PFSK-1 (cell line): ENCODE measurements at regions not wholly inside any gene's neighbourhood (a gene's known extent, or its start where the extent isn't known, plus 50 kb on each side); places are given as distances from the start of the nearest gene placed in this dataset.

ENCODE experiments used
- FOXP2 ChIP-seq: optimal IDR thresholded peaks from 2 replicates; pipeline ENCODE3; 2011; ENCODE audit warnings: borderline replicate concordance, control low read depth, inconsistent platforms; ENCODE audit not compliant: insufficient read depth; ENCODE audit errors: extremely low read length, extremely low read depth
- POLR2AphosphoS5 ChIP-seq: IDR thresholded peaks from 2 replicates; pipeline ENCODE4 v1.6.1; 2012; ENCODE audit warnings: low read depth, mild to moderate bottlenecking, control low read depth, low read length, moderate library complexity
- SIN3A ChIP-seq: IDR thresholded peaks from 2 replicates; pipeline ENCODE4 v1.6.1; 2012; ENCODE audit warnings: mild to moderate bottlenecking, low read length, moderate library complexity, borderline replicate concordance; ENCODE audit not compliant: insufficient read depth
- TAF1 ChIP-seq: IDR thresholded peaks from 2 replicates; pipeline ENCODE4 v1.6.1; 2012; ENCODE audit warnings: low read length, control low read depth, borderline replicate concordance; ENCODE audit not compliant: insufficient read depth
- TF ChIP-seq, protein P1 (sequence below), 2 experiments: IDR thresholded peaks; 2 replicates each; pipeline versions ENCODE4 v1.6.1 to v1.8.0; 2011 to 2012; ENCODE audit warnings: low read depth in 2 of 2, low read length in 2 of 2, control low read depth in 1 of 2, inconsistent platforms in 1 of 2, mild to moderate bottlenecking in 1 of 2, moderate library complexity in 1 of 2; ENCODE audit not compliant: insufficient read depth in 1 of 2

DNA sequence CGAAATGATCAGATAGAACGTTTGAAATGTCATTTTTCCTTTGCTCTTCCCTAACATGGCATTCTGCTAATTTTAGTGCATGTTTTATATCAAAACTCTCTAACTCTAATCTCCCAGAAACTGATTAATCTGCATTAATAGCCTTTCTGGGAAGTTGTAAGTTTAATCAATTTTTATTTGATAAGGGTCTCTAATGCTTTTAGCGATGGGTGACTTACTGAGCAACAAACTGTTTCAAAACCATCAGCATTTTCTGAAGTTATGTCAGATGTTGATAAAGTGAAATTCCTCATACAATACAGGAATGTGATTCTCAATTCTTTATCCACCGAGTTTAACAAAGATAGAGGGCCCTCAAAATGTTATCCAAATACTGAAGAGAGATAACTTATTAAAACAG is 431.6 kb upstream of the CXADR start:
- TF ChIP-seq, protein P1, sequence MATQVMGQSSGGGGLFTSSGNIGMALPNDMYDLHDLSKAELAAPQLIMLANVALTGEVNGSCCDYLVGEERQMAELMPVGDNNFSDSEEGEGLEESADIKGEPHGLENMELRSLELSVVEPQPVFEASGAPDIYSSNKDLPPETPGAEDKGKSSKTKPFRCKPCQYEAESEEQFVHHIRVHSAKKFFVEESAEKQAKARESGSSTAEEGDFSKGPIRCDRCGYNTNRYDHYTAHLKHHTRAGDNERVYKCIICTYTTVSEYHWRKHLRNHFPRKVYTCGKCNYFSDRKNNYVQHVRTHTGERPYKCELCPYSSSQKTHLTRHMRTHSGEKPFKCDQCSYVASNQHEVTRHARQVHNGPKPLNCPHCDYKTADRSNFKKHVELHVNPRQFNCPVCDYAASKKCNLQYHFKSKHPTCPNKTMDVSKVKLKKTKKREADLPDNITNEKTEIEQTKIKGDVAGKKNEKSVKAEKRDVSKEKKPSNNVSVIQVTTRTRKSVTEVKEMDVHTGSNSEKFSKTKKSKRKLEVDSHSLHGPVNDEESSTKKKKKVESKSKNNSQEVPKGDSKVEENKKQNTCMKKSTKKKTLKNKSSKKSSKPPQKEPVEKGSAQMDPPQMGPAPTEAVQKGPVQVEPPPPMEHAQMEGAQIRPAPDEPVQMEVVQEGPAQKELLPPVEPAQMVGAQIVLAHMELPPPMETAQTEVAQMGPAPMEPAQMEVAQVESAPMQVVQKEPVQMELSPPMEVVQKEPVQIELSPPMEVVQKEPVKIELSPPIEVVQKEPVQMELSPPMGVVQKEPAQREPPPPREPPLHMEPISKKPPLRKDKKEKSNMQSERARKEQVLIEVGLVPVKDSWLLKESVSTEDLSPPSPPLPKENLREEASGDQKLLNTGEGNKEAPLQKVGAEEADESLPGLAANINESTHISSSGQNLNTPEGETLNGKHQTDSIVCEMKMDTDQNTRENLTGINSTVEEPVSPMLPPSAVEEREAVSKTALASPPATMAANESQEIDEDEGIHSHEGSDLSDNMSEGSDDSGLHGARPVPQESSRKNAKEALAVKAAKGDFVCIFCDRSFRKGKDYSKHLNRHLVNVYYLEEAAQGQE (IDR thresholded peaks at IDR 0.05; ENCODE audit: insufficient read depth in 1 of 2, low read depth in 2 of 2, low read length in 2 of 2) = no peak
- TF ChIP-seq FOXP2 = no peak
- no peak for TF ChIP-seq POLR2AphosphoS5
- no peak for TF ChIP-seq SIN3A
- TF ChIP-seq TAF1 = no peak

DNA sequence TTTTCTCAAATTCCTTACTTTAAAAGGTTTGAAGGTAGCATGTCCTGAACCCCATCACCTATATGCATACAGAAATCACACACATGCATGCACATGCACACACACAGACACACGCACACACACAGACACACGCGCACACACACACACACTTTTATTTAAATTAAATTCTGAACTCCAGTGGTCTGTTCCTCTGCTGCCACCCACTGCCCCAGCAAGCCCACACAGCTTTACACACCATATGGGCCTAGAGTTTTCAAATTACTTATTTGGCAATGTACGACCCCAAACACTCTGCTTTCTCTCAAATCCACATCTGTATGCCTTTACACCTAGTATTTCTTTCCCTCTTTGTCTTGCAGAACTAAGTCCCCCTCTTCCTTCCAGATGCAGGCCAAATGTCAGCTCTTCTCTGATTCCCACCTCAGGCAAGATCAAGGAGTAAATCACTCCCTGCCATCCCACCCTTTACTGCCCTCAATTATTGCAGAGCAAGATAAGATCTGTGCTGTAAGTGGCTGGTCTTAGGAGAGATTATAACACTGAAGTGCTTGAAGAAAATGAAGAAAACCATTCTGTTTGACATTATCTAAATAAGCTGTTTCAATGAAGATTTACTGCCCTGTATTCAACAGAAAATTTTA is 429.9 kb upstream of the CXADR start:
- TF ChIP-seq TAF1 (no peak), FOXP2 (no peak), POLR2AphosphoS5 (no peak), SIN3A (no peak)
- TF ChIP-seq, protein P1 (IDR thresholded peaks at IDR 0.05; ENCODE audit: insufficient read depth in 1 of 2, low read depth in 2 of 2, low read length in 2 of 2) = no peak

DNA sequence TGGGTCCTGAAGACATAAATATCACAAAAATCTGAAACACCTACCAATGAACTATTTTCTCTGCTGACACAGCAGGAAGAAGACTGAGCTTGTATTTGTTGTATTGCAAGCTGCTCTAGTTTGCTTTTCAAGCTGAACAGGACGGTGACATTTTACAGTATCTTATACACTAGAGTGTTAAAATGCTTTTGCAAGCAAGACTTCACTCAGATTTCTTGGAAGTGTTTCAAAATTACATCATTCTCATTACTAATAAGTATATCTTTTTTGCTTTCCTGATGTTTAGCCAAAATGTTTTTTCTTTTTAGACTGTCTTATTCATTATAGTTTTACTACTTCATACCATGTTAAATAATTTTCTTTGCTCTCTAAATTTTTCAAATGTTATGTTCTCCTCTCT is 427.1 kb upstream of the CXADR start:
- TF ChIP-seq, protein P1 (IDR thresholded peaks at IDR 0.05; ENCODE audit: insufficient read depth in 1 of 2, low read depth in 2 of 2, low read length in 2 of 2) = no peak
- no peak for TF ChIP-seq SIN3A
- no peak for TF ChIP-seq POLR2AphosphoS5
- TF ChIP-seq TAF1 = no peak
- no peak for TF ChIP-seq FOXP2

DNA sequence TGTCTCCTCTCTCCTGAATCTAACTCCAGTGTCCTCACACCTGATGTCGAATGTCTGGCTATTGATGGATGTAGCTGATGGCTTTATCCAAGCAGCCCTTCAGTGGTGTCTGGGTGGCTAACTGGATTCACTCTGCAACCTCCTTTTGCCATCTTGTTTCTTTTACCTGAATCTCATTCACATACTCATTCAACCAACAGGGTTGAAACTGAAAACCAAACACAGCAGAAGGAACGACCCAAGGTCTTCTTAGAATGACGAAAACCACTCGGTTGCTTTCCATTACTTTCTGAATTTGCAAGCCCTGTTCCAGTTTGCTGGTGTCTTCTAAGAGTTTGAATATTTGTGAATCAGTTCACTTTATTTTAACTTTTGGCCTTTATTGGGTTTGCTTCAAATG is 424.3 kb upstream of the CXADR start:
- TF ChIP-seq, protein P1 (IDR thresholded peaks at IDR 0.05; ENCODE audit: insufficient read depth in 1 of 2, low read depth in 2 of 2, low read length in 2 of 2) = no peak
- no peak for TF ChIP-seq TAF1
- no peak for TF ChIP-seq SIN3A
- no peak for TF ChIP-seq FOXP2
- no peak for TF ChIP-seq POLR2AphosphoS5

DNA sequence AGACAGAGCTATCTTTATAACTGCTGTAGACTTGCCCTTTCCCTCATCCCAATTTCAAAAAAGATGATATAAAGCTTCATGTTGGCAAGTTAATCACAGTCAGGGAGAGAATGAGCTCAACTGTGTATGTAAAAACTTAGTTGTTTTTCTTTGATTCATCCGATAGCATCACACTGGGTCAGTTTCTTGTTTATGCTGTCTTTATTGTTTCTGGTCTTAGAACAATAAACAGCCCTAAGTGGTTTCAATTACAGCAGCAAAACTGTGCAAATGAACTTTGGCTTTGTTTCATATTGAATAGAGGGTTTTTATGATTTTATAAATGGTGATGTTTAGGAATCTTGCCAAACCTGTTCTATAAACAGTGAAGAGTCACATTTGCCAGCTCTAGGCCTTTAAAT is 423.8 kb upstream of the CXADR start:
- TF ChIP-seq SIN3A = no peak
- TF ChIP-seq POLR2AphosphoS5 = no peak
- TF ChIP-seq, protein P1 (IDR thresholded peaks at IDR 0.05; ENCODE audit: insufficient read depth in 1 of 2, low read depth in 2 of 2, low read length in 2 of 2) = no peak
- TF ChIP-seq FOXP2 = no peak
- no peak for TF ChIP-seq TAF1
